ENCODE measurements at regions not wholly inside any gene's neighbourhood (a gene's known extent, or its start where the extent isn't known, plus 50 kb on each side); places are given as distances from the start of the nearest gene placed in this dataset.

GRCh38 chr15:81760686-81761085, 285.1 kb downstream of the MEX3B start:
- no peak for DNase-seq (ENCODE audit: insufficient read length, low spot score)
- no peak for TF ChIP-seq PAX5 (IDR thresholded peaks at IDR 0.05; ENCODE audit: insufficient read depth, low read length, severe bottlenecking)
- TF ChIP-seq POLR2AphosphoS5 (IDR thresholded peaks at IDR 0.05; ENCODE audit: low read depth, low read length) = no peak
- TF ChIP-seq POU2F2 (IDR thresholded peaks at IDR 0.05; ENCODE audit: low read depth, low read length) = no peak
- TF ChIP-seq TAF1 (IDR thresholded peaks at IDR 0.05; ENCODE audit: low read depth, low read length) = no peak
- TF ChIP-seq POLR2A (IDR thresholded peaks at IDR 0.05; ENCODE audit: low read depth, low read length) = no peak
- no peak for TF ChIP-seq SPI1 (IDR thresholded peaks at IDR 0.05; ENCODE audit: low read depth, low read length)
- no peak for FAIRE-seq

- DNase-seq (ENCODE audit: insufficient read length, low spot score) = no peak
- TF ChIP-seq TAF1 (IDR thresholded peaks at IDR 0.05; ENCODE audit: low read depth, low read length) (no peak), POLR2A (IDR thresholded peaks at IDR 0.05; ENCODE audit: low read depth, low read length) (no peak), PAX5 (IDR thresholded peaks at IDR 0.05; ENCODE audit: insufficient read depth, low read length, severe bottlenecking) (no peak), SPI1 (IDR thresholded peaks at IDR 0.05; ENCODE audit: low read depth, low read length) (no peak), POLR2AphosphoS5 (IDR thresholded peaks at IDR 0.05; ENCODE audit: low read depth, low read length) (no peak), POU2F2 (IDR thresholded peaks at IDR 0.05; ENCODE audit: low read depth, low read length) (no peak)
- FAIRE-seq = no peak
Measured at GRCh38 chr15:81758818-81759284, 287.0 kb downstream of the MEX3B start.

- no peak for FAIRE-seq
- TF ChIP-seq POLR2A (IDR thresholded peaks at IDR 0.05; ENCODE audit: low read depth, low read length) (no peak), POLR2AphosphoS5 (IDR thresholded peaks at IDR 0.05; ENCODE audit: low read depth, low read length) (no peak), POU2F2 (IDR thresholded peaks at IDR 0.05; ENCODE audit: low read depth, low read length) (no peak), SPI1 (IDR thresholded peaks at IDR 0.05; ENCODE audit: low read depth, low read length) (no peak), TAF1 (IDR thresholded peaks at IDR 0.05; ENCODE audit: low read depth, low read length) (no peak), PAX5 (IDR thresholded peaks at IDR 0.05; ENCODE audit: insufficient read depth, low read length, severe bottlenecking) (no peak)
Measured at GRCh38 chr15:81755626-81756025, 290.2 kb downstream of the MEX3B start.

GRCh38 chr15:81754078-81754477, 291.7 kb downstream of the MEX3B start:
- TF ChIP-seq PAX5 (IDR thresholded peaks at IDR 0.05; ENCODE audit: insufficient read depth, low read length, severe bottlenecking) = no peak
- TF ChIP-seq SPI1 (IDR thresholded peaks at IDR 0.05; ENCODE audit: low read depth, low read length) = no peak
- TF ChIP-seq TAF1 (IDR thresholded peaks at IDR 0.05; ENCODE audit: low read depth, low read length) = no peak
- TF ChIP-seq POLR2A (IDR thresholded peaks at IDR 0.05; ENCODE audit: low read depth, low read length) = no peak
- TF ChIP-seq POU2F2 (IDR thresholded peaks at IDR 0.05; ENCODE audit: low read depth, low read length) = no peak
- TF ChIP-seq POLR2AphosphoS5 (IDR thresholded peaks at IDR 0.05; ENCODE audit: low read depth, low read length) = no peak
- no peak for DNase-seq (ENCODE audit: insufficient read length, low spot score)
- FAIRE-seq = no peak

More at GRCh38 chr15:81755626-81756025, 290.2 kb downstream of the MEX3B start:
- no peak for DNase-seq (ENCODE audit: insufficient read length, low spot score)

GRCh38 chr15:81752974-81753373, 292.8 kb downstream of the MEX3B start:
- no peak for FAIRE-seq
- TF ChIP-seq PAX5 (IDR thresholded peaks at IDR 0.05; ENCODE audit: insufficient read depth, low read length, severe bottlenecking) (no peak), TAF1 (IDR thresholded peaks at IDR 0.05; ENCODE audit: low read depth, low read length) (no peak), POLR2A (IDR thresholded peaks at IDR 0.05; ENCODE audit: low read depth, low read length) (no peak), POLR2AphosphoS5 (IDR thresholded peaks at IDR 0.05; ENCODE audit: low read depth, low read length) (no peak), POU2F2 (IDR thresholded peaks at IDR 0.05; ENCODE audit: low read depth, low read length) (no peak), SPI1 (IDR thresholded peaks at IDR 0.05; ENCODE audit: low read depth, low read length) (no peak)
- no peak for DNase-seq (ENCODE audit: insufficient read length, low spot score)

- no peak for FAIRE-seq
- no peak for DNase-seq (ENCODE audit: insufficient read length, low spot score)
Measured at GRCh38 chr15:81752546-81752942, 293.3 kb downstream of the MEX3B start.

GRCh38 chr15:81751816-81752545, 293.8 kb downstream of the MEX3B start:
- no peak for FAIRE-seq
- TF ChIP-seq TAF1 (IDR thresholded peaks at IDR 0.05; ENCODE audit: low read depth, low read length) (no peak), SPI1 (IDR thresholded peaks at IDR 0.05; ENCODE audit: low read depth, low read length) (no peak), POU2F2 (IDR thresholded peaks at IDR 0.05; ENCODE audit: low read depth, low read length) (no peak), PAX5 (IDR thresholded peaks at IDR 0.05; ENCODE audit: insufficient read depth, low read length, severe bottlenecking) (no peak), POLR2AphosphoS5 (IDR thresholded peaks at IDR 0.05; ENCODE audit: low read depth, low read length) (no peak), POLR2A (IDR thresholded peaks at IDR 0.05; ENCODE audit: low read depth, low read length) (no peak)
- no peak for DNase-seq (ENCODE audit: insufficient read length, low spot score)

More at GRCh38 chr15:81752546-81752942, 293.3 kb downstream of the MEX3B start:
- TF ChIP-seq TAF1 (IDR thresholded peaks at IDR 0.05; ENCODE audit: low read depth, low read length) (no peak), SPI1 (IDR thresholded peaks at IDR 0.05; ENCODE audit: low read depth, low read length) (no peak), POLR2A (IDR thresholded peaks at IDR 0.05; ENCODE audit: low read depth, low read length) (no peak), POLR2AphosphoS5 (IDR thresholded peaks at IDR 0.05; ENCODE audit: low read depth, low read length) (no peak), PAX5 (IDR thresholded peaks at IDR 0.05; ENCODE audit: insufficient read depth, low read length, severe bottlenecking) (no peak), POU2F2 (IDR thresholded peaks at IDR 0.05; ENCODE audit: low read depth, low read length) (no peak)

- no peak for TF ChIP-seq PAX5 (IDR thresholded peaks at IDR 0.05; ENCODE audit: insufficient read depth, low read length, severe bottlenecking)
- no peak for DNase-seq (ENCODE audit: insufficient read length, low spot score)
- FAIRE-seq = no peak
Measured at GRCh38 chr15:81751256-81751655, 294.6 kb downstream of the MEX3B start.

GRCh38 chr15:81749716-81750375, 296.0 kb downstream of the MEX3B start:
- FAIRE-seq (no peak), DNase-seq (ENCODE audit: insufficient read length, low spot score) (no peak)
- TF ChIP-seq POU2F2 (IDR thresholded peaks at IDR 0.05; ENCODE audit: low read depth, low read length) (no peak), POLR2A (IDR thresholded peaks at IDR 0.05; ENCODE audit: low read depth, low read length) (no peak), PAX5 (IDR thresholded peaks at IDR 0.05; ENCODE audit: insufficient read depth, low read length, severe bottlenecking) (no peak), SPI1 (IDR thresholded peaks at IDR 0.05; ENCODE audit: low read depth, low read length) (no peak), POLR2AphosphoS5 (IDR thresholded peaks at IDR 0.05; ENCODE audit: low read depth, low read length) (no peak), TAF1 (IDR thresholded peaks at IDR 0.05; ENCODE audit: low read depth, low read length) (no peak)

Data from GM12891 (cell line).